Mesodermal cell (in vitro differentiated cells): ENCODE measurements at regions not wholly inside any gene's neighbourhood (a gene's known extent, or its start where the extent isn't known, plus 50 kb on each side); places are given as distances from the start of the nearest gene placed in this dataset.
"Not testable (repeated sequence)": the region's sequence is repeated elsewhere in the genome, so short reads cannot be mapped to it uniquely, and the experiment has no call there.

ENCODE experiments used
- H3K27ac ChIP-seq: 2 replicates; pipeline ENCODE4 v1.7.0; 2013; ENCODE audit warnings: mild to moderate bottlenecking, low read depth, low read length, moderate library complexity; ENCODE audit not compliant: severe bottlenecking
- H3K36me3 ChIP-seq: 2 replicates; pipeline ENCODE4 v1.7.1; 2013; ENCODE audit warnings: mild to moderate bottlenecking, low read length, moderate library complexity; ENCODE audit not compliant: control insufficient read depth, insufficient read depth
- H3K4me1 ChIP-seq: one replicate; pipeline ENCODE4 v1.7.1; 2013; ENCODE audit warnings: mild to moderate bottlenecking, low read length; ENCODE audit not compliant: insufficient read depth, control insufficient read depth, poor library complexity, severe bottlenecking
- H3K4me3 ChIP-seq: 2 replicates; pipeline ENCODE4 v1.7.0; 2013; ENCODE audit warnings: low read length, control low read depth, mild to moderate bottlenecking; ENCODE audit not compliant: insufficient read depth, poor library complexity, severe bottlenecking; ENCODE audit errors: extremely low read depth
- H3K9me3 ChIP-seq: 2 replicates; pipeline ENCODE4 v1.7.1; 2013; ENCODE audit warnings: mild to moderate bottlenecking, low read length, moderate library complexity; ENCODE audit not compliant: control insufficient read depth
- WGBS, 2 experiments: methylation state at CpG; one replicate each; pipeline ENCODE4 v1.1.5; 2013; ENCODE audit warnings: missing lambda C conversion rate in 2 of 2; ENCODE audit not compliant: insufficient coverage in 2 of 2; 5-methylcytosine and 5-hydroxymethylcytosine counted together

DNA sequence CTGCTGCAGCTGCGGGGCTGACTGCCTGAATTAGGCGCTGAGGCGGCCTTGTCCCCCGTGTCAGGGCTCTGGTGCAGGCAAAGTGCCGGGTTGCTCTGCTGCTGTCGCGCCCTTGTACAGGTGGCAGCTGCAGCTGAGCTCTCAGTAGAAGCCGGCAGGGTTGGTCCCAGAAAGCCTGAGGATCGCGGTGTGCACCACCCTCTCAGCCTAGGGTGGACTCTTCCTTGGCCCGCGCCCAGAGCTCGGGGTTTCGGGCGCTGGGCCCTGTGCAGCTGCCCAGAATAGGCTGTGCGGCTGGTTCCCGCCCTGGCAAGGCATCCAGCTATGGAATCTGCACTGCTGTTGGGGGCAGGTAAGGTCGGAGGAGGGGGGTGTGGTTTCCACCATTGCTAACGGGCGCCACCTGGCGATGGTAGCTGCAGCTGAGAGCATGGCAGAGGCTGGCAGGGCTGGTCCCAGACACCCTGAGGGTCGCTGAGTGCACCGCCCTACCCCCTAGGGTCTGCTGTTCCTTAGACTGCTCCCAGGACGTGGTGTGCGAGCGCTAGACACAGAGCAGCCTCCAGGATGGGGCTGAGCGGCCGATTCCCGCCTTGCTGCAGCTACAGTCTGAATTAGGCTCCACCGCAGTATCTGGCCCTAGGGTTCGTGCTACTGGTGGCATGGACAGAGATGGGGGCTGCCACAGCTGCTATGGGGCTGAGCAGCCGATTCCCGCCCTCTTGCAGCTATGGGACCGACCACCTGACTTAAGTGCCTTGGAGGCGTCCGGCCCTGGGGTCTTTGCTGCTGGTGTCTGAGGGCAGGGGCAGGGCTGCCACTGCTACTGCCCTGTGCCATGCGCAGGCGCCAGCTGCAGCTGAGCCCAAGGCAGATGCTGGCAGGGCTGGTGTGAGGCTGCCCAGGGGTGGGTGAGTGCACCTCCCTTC lies 145.0 kb downstream of the CCDC74A start:
- H3K27ac ChIP-seq, H3K36me3 ChIP-seq, H3K4me1 ChIP-seq: not testable (repeated sequence)
- WGBS, 2 experiments, result 24 to 27% methylated on average over 23 to 32 of the region's 38 CpGs
- Histone ChIP-seq H3K4me3 (peak overlapping the region; percentile 41), H3K9me3 (peaks cover 17% of the 10 kb centered on the region)

DNA sequence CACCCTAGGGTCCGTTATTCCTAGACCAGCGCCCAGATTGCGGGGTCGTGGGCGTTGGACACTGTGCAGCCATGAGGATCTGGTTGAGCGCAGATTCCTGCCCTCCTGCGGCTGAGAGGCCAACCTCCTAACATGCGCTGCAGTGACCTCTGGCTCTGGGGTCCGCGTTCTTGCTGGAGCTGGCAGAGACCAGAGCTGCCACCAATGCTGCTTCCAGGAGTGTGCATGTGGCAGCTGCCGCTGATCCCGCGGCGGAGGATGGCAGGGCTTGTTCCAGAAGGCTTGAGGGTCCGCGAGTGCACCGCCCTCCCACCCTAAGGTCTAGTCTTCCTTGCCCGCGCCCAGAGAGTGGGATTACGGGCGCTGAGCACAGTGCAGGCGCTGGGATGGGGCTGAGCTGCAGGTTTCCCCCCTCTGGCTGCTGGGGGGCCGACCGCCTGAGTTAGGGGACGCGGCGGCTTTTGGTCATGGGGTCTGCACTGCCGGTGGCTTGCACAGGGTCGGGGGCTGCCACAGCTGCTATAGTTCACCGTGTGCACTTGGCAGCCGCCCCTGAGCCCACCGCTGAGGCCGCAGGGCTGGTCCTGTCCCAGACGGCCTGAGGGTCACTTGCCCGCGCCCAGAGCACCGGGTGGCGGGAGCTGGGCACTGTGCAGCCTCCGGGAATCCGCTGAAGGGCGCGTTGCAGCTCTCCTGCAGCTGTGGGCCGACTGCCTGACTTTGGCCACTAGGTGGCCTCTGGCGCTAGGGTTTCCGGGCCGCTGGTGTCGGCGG lies 145.9 kb downstream of the CCDC74A start:
- Histone ChIP-seq H3K4me1 (peaks cover 10% of the 10 kb centered on the region), H3K36me3 (no peaks in the 10 kb centered on the region), H3K4me3 (peak overlapping the region; percentile 41), H3K27ac (no peak overlapping the region), H3K9me3 (peaks cover 8% of the 10 kb centered on the region)
- WGBS, 2 experiments, result 3 to 5% methylated on average over 36 to 39 of the region's 48 CpGs

DNA sequence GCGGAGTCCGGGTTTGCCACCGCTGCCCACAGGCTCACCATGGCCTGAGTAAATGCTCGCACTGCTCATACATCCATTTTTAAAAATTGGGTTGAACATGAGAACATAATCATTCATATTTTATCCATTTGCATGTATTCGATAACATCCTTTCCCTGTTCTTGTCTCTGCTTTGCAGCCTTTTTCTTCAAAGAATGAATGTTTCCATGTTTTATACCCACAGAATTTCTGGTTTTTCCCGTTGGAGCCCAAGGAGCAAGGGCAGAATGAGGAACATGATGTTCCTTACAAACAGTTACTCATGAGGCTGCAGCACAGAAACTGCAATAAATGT lies 146.5 kb downstream of the CCDC74A start:
- H3K36me3 ChIP-seq, result no peaks in the 10 kb centered on the region
- WGBS, 2 experiments, result 14% methylated on average over 5 to 6 of the region's 6 CpGs
- H3K4me1 ChIP-seq, result peaks cover 10% of the 10 kb centered on the region
- H3K9me3 ChIP-seq, result peaks cover 6% of the 10 kb centered on the region
- H3K4me3 ChIP-seq, result peak overlapping the region; percentile 41
- no peak overlapping the region for H3K27ac ChIP-seq

DNA sequence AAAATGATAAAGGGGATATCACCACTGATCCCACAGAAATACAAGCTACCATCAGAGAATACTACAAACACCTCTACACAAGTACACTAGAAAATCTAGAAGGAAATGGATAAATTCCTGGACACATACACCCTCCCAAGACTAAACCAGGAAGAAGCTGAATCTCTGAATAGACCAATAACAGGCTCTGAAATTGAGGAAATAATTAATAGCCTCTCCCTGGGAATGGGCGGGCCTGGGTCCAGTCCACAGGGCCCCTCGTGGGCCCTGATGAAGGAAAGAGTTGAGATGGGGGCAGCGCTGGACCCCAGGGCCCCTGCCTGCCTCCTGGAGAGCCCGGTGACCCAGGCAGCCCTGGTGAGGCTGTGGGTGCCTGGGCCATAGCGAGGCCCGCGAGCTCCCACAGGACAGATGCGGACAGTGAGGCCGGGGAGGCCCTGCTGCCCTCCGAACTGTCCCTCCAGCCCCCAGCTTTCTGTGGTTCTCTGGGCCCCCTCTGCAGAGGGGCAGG lies 154.0 kb downstream of the CCDC74A start:
- H3K9me3 ChIP-seq, H3K4me1 ChIP-seq, H3K27ac ChIP-seq, H3K36me3 ChIP-seq: not testable (repeated sequence)
- 86 to 91% methylated on average over 9 to 10 of the region's 10 CpGs for WGBS, 2 experiments
- peak overlapping the region; percentile 57 for H3K4me3 ChIP-seq

DNA sequence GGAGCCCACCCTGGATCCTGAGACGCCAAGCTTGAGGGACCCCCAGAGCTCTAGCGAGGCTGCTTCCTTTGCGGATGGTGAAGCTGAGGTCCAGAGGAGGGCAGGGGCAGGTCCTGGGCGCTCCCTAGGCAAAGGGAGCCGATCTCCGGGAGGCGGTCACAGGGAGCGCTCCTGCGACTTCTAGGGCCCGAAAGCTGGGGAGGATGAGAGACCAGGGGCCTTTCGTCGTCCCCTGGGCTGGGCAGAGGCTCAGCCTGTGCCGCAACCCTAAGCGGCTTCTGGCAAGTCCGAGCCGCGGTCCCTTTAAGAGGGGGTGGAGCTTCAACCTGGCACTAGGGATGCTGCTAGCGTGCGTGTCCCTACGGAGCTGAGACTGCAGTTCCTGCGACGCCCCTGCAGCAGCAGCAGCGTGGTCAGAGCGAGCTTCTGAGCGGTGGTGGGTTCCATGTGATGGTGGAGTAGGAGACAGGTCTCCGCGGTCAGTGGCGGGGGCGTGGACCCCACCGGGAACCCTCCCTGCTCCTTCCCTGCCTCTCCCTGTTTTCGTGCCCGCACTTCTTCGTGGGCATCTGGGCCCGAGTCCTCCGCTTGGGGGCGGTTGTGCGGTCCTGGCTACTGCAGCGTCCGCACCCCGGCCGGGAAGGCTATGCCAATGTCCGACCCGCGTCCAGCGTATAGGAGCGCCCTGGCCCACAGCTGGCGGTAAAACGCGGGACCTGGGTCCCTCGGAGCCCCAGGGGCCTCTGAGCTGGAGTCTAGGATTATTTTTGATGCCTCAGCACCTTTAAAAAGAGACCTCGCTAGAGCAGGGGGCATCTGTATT lies 154.6 kb downstream of the CCDC74A start:
- Histone ChIP-seq H3K4me1 (peaks cover 4% of the 10 kb centered on the region), H3K4me3 (peak overlapping the region; percentile 57), H3K36me3 (peaks cover 8% of the 10 kb centered on the region), H3K9me3 (no peaks in the 10 kb centered on the region), H3K27ac (peak overlapping the region; percentile 36)
- WGBS, 2 experiments, result 3 to 6% methylated on average over 41 of the region's 51 CpGs

DNA sequence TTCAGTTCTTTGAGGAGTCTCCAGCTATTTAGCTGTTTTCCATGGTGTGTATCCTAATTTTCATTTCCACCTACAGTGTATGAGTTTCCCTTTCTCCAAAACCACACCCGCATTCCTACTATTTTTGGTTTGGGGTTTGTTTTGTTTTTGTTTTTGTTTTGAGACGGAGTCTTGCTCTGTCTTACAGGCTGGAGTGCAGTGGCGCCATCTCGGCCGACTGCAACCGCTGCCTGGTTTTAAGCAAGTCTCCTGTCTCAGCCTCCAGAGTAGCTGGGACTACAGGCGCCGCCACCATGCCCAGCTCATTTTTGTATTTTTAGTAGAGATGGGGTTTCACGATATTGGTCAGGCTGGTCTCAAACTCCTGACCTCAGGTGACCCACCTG lies 155.2 kb downstream of the CCDC74A start:
- Histone ChIP-seq H3K27ac (peak overlapping the region; percentile 36), H3K4me3 (peak overlapping the region; percentile 57), H3K36me3 (peaks cover 14% of the 10 kb centered on the region)
- not testable (repeated sequence) for H3K9me3 ChIP-seq, H3K4me1 ChIP-seq
- 6 to 7% methylated on average over 7 of the region's 9 CpGs for WGBS, 2 experiments

DNA sequence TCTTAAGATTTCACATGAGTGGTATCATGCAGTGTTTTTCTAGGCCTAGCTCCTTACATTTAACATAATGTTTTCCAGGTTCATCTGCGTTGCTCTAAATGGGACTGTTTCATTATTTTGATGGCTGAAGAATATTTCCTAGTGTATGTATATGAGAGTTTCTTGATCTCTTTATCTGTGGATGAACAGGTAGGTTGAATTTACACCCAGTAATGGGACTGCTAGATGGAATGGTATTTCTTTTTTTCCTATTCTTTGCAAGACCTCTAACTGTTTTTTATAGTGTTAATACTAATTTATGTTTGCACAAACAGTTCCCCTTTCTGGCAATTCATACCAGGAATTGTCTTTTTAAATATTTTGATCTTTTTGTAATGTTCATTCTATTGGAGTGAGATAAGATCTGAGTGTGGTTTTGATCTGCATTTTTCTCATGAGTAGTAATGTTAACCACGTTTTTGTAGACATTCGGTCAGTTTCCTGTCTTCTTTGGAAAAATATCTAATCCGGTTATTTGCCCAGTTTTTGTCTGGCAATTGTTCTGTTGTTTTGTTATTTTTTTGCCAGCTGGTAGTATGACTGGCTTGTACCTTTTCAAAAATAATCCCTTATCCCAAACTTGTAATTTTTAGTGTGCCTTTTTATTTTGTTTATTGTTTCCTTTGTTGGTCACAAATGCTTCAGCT lies 157.1 kb downstream of the CCDC74A start:
- H3K27ac ChIP-seq, H3K4me1 ChIP-seq, H3K9me3 ChIP-seq: not testable (repeated sequence)
- Histone ChIP-seq H3K4me3 (peak overlapping the region; percentile 16), H3K36me3 (peaks cover 25% of the 10 kb centered on the region)
- 86% methylated on average over 3 of the region's 4 CpGs; no CpG with 5 or more reads in 1 of the 2 experiments for WGBS, 2 experiments

DNA sequence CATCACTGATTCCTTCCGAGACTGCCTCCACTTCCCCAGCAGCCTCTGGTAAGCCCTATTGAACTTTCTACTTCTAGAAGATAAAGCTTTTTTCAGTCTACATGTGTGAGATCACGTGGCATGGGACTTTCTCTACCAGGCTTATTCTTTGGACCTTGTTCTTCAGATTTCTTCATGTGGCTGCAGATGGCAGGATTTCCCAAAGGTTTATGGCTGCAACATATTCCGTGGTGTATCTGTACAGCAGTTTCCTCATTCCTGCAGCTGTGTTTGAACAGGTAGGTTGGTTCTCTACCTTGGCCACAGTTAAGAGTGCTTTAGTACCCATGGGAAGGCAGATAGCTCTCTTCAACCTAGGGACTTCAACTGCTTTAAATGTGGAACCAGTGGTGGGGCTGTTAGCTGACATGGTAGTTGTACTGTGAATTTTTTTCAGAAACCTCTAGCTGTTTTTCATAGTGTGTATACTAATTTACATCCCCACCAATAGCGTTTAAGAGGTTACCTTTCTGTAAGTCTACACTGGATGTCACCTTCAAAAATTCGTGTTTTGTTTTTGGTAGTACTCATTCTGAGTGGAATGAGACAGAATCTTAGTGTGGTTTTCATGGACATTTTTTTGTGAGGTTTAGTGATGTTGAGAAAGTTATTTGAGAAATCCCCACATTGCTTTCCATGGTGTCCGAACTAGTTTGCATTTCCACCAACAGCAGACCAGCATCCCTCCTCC lies 158.6 kb downstream of the CCDC74A start:
- not testable (repeated sequence) for H3K27ac ChIP-seq, H3K4me1 ChIP-seq, H3K9me3 ChIP-seq, H3K4me3 ChIP-seq
- WGBS, 2 experiments, result 94 to 96% methylated on average over 2 to 3 of the region's 6 CpGs
- H3K36me3 ChIP-seq, result peaks cover 38% of the 10 kb centered on the region

DNA sequence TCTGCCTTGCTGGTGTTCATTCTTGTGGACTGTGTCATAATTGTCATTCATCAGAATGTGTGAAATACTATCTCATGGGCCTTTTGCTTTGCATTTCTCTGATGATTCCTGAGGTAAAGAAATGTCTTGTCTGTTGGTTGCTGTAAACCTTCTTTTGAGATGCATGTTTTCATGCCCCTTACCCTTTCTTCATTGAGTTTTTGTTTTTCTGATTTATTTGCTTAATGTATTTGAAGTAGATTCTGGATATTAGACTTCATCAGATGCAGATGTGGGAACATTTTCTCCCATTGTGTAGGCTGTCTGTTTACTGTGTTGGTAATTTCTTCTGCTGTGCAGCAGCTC lies 159.2 kb downstream of the CCDC74A start:
- H3K9me3 ChIP-seq, H3K4me1 ChIP-seq, H3K4me3 ChIP-seq, H3K27ac ChIP-seq: not testable (repeated sequence)
- H3K36me3 ChIP-seq, result peaks cover 44% of the 10 kb centered on the region

DNA sequence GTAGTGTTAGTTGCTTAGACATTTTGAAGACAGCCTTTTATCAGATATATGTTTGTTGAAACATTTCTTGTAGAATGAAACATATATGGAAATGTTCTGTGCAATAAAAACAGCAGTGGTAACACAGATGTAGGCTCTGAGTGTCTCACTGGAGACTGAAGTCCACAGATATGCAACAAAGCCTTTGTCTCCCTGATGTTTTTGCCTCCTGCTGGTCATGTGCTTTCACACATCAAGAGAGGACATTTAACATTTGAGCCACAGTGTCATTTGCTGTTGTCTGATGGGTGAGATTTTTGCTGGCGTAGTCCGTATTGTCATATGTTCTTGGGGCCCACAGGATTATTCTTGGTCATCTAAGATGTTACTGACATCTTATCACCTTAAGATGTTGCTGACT lies 161.4 kb downstream of the CCDC74A start:
- not testable (repeated sequence) for H3K9me3 ChIP-seq, H3K4me1 ChIP-seq, H3K27ac ChIP-seq, H3K4me3 ChIP-seq
- WGBS, 2 experiments, result no CpG with 5 or more reads among the region's 2 CpGs
- H3K36me3 ChIP-seq, result peaks cover 54% of the 10 kb centered on the region
